Breast epithelium (tissue), 3 donors: ENCODE measurements at regions not wholly inside any gene's neighbourhood (a gene's known extent, or its start where the extent isn't known, plus 50 kb on each side); places are given as distances from the start of the nearest gene placed in this dataset.

Experiments
- POLR2AphosphoS5 ChIP-seq, 3 donors: sonication (generic); formaldehyde crosslinking; IDR thresholded peaks; one replicate each; pipeline ENCODE4 v1.6.1; 2017; ENCODE audit warnings: antibody characterized with exemption in 3 of 3
- TF ChIP-seq, protein P1 (sequence below), 3 donors: fragments of 450-650 bp; IDR thresholded peaks; one replicate each; pipeline ENCODE4 v1.5.1; 2016 to 2017; ENCODE audit warnings: antibody characterized with exemption in 3 of 3, mild to moderate bottlenecking in 3 of 3, moderate library complexity in 3 of 3

DNA sequence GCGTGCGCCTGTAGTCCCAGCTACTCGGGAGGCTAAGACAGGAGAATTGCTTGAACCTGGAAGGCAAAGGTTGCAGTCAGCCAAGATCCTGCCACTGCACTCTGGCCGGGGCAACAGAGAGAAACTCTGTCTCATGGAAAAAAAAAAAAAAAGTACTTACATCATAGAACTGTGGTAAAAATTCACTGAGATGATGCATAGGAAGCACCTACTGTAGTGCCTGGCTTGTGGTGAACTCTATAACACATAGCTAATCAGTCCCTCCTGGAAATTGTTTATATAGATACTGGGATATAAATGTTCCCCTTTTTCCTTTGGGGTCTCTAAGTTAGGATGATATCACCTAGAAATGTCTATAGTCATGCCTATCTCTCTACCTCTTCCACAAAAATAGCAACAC, 89.7 kb upstream of the CPM start:
- TF ChIP-seq, protein P1, sequence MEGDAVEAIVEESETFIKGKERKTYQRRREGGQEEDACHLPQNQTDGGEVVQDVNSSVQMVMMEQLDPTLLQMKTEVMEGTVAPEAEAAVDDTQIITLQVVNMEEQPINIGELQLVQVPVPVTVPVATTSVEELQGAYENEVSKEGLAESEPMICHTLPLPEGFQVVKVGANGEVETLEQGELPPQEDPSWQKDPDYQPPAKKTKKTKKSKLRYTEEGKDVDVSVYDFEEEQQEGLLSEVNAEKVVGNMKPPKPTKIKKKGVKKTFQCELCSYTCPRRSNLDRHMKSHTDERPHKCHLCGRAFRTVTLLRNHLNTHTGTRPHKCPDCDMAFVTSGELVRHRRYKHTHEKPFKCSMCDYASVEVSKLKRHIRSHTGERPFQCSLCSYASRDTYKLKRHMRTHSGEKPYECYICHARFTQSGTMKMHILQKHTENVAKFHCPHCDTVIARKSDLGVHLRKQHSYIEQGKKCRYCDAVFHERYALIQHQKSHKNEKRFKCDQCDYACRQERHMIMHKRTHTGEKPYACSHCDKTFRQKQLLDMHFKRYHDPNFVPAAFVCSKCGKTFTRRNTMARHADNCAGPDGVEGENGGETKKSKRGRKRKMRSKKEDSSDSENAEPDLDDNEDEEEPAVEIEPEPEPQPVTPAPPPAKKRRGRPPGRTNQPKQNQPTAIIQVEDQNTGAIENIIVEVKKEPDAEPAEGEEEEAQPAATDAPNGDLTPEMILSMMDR (IDR thresholded peaks at IDR 0.05): no peak
- no peak for TF ChIP-seq POLR2AphosphoS5 (IDR thresholded peaks at IDR 0.05)
